SIG-M5 treated with dmso at 0.1 percent for 504 hours (cell line): ENCODE measurements at regions not wholly inside any gene's neighbourhood (a gene's known extent, or its start where the extent isn't known, plus 50 kb on each side); places are given as distances from the start of the nearest gene placed in this dataset.
A peak's percentile ranks its signal among the peaks of the same experiment; 100 is the strongest.

Experiments
- DNase-seq: peaks from one replicate; lab custom pipeline; 2025; ENCODE audit not compliant: unreplicated experiment; lab: John Stamatoyannopoulos, UW

- DNase-seq: no peak
Observed at GRCh38 chr20:40457404-40457803, 231.6 kb downstream of the MAFB start.

GRCh38 chr20:40452758-40453157, 236.3 kb downstream of the MAFB start:
- no peak for DNase-seq

GRCh38 chr20:40451552-40451951, 237.5 kb downstream of the MAFB start:
- DNase-seq: no peak

- no peak for DNase-seq
Observed at GRCh38 chr20:40449974-40450616, 238.9 kb downstream of the MAFB start.

- no peak for DNase-seq
Observed at GRCh38 chr20:40449144-40449690, 239.8 kb downstream of the MAFB start.

GRCh38 chr20:40446888-40447287, 242.1 kb downstream of the MAFB start:
- DNase-seq: no peak

GRCh38 chr20:40444516-40444915, 244.5 kb downstream of the MAFB start:
- DNase-seq: no peak

- no peak for DNase-seq
Observed at GRCh38 chr20:40443753-40444152, 245.3 kb downstream of the MAFB start.

- peak; percentile 18 for DNase-seq
Observed at GRCh38 chr20:40442181-40442963, 246.7 kb downstream of the MAFB start.

GRCh38 chr20:40441771-40442170, 247.3 kb downstream of the MAFB start:
- no peak for DNase-seq

GRCh38 chr20:40438161-40438830, 250.7 kb downstream of the MAFB start:
- DNase-seq: no peak

GRCh38 chr20:40436011-40436410, 253.0 kb downstream of the MAFB start:
- DNase-seq: no peak

- DNase-seq: no peak
Observed at GRCh38 chr20:40435146-40435895, 253.7 kb downstream of the MAFB start.

- no peak for DNase-seq
Observed at GRCh38 chr20:40434122-40434521, 254.9 kb downstream of the MAFB start.

GRCh38 chr20:40433341-40433861, 255.6 kb downstream of the MAFB start:
- DNase-seq: no peak

- no peak for DNase-seq
Observed at GRCh38 chr20:40431611-40432010, 257.4 kb downstream of the MAFB start.

GRCh38 chr20:40431112-40431511, 257.9 kb downstream of the MAFB start:
- no peak for DNase-seq

GRCh38 chr20:40427026-40427425, 262.0 kb downstream of the MAFB start:
- DNase-seq: no peak

- DNase-seq: no peak
Observed at GRCh38 chr20:40424695-40425094, 264.3 kb downstream of the MAFB start.

GRCh38 chr20:40422656-40423055, 266.4 kb downstream of the MAFB start:
- DNase-seq: no peak

GRCh38 chr20:40416274-40416673, 272.8 kb downstream of the MAFB start:
- DNase-seq: no peak
